GM19372 (cell line): ENCODE measurements at regions not wholly inside any gene's neighbourhood (a gene's known extent, or its start where the extent isn't known, plus 50 kb on each side); places are given as distances from the start of the nearest gene placed in this dataset.
"Not testable (repeated sequence)": the region's sequence is repeated elsewhere in the genome, so short reads cannot be mapped to it uniquely, and the experiment has no call there.

Source experiments
- ATAC-seq: cut with Tn5 transposase; IDR thresholded peaks from one replicate; pipeline ENCODE4 v1.9.1; 2021; ENCODE audit warnings: mild to moderate bottlenecking, low read depth, moderate library complexity; ENCODE audit not compliant: unreplicated experiment

DNA sequence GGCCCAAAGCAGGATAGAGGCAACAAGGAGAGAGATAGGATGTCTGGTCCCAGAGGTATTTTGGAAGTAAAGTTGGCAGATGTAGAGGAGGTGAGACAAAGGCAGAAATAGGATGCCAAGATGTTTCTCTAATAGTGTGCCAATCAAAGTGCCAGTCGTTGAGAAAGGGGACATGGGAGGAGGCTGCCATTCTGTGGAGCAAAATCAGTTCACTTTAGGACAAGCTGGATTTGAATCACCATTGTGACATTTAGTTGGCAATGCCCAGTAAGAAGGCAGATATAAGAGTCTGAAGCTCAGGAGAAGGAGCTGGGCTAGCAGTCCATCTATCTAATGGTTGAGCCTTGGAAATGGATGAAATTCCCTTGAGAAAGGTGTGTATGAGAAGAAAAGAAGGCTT is 53.8 kb downstream of the ADRB2 start:
- ATAC-seq: no peak

DNA sequence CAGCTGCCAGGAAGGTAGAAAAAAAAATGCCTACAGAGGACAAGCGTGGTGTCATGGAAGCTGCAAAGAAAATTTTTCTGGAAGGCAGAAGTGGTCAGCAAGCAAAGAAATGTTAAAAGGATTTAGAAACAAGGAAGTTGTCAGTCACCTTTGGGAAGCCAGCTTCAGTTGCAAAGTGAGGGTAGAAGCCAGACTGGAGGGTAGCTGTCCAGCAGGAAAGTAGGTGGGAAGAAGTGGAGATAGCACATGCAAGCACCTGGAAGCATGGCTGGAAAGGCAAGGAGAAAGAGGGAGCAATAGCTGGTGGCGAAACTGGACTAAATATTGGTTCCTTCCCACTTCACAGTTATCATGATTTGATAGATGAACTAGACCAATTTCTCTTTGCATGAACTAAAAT is 54.3 kb downstream of the ADRB2 start:
- no peak for ATAC-seq

DNA sequence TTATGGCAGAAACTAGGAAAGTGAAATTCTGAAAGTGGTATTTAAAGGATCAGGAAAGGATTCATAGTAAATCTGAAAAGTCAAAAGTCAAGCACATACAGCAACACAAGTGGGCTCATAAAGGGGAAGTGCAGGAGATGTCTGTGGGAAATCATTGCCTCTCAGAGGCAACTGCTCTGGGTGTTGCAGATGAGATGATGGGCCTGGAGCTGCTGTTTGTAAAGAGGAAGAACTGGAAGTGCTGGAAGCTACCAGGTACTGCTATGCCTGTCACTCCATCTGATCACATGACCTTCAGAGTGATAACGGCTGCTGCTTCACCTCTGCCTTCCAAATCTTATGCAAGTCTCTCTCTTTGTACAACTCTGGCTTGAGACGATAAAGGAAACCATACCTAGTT is 55.9 kb downstream of the ADRB2 start:
- no peak for ATAC-seq

DNA sequence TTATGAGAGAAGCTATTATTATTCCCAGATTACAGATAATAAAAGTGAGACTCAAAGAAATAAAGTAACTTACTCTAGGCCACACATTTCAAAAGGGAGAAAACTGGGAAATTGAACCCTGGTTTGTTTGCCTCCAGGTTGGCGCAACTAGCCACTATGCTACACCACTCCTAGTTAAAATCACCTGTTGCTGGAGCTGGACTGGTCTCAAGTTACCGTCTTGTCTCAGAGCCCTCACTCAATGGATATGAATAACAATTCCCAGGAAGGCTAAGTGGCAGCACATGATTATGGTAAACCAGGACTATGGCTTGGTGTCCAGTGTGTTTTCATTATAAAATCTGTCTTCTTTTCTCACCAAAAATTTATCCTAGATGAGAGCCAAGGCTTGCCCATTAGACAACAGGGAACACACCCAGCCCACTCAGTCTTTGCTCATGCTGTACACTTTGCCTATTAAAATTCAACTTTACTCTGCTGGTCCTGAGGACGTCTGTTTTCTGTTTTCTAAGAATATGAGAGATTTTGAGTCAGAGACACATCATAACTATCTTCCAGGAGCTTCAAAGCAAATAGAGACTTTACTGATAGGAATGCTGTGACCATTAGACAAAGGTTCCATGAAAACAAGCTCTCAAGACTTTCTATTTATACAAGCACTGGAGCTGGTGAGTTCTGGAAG is 58.1 kb downstream of the ADRB2 start:
- no peak for ATAC-seq

DNA sequence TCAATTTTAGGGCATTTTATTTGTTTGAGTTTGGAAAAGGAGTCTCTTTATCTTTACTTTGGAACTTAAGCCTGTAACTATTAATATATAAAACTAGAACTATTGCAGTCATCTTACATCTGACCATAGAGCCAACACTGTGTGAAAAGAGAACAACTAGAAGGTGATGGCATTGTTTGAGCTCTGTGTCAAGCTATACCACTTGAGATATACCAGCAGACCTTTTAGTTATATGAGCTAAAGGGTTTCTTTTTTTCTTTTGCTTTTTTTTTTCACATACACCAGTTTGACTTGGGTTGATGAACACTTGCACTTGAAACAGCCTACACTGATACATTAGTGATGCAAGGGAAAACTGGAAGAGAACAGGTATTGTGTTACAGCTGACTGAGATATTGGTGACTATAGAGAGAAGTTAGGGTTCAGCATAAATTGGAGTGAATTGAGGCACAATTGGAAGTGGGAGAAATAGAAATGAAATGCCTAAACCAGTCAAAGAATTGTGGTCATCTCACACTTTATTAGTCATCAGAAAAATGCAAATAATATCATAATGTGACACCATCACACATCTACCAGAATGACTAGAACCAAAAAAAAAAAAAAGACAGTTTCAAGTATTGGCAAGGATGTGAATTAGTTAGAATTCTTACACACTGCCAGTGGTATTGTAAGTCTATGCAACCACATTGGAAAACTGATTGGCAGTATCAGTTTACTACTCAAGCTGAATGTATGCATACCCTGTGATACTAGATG is 60.9 kb downstream of the ADRB2 start:
- no peak for ATAC-seq

DNA sequence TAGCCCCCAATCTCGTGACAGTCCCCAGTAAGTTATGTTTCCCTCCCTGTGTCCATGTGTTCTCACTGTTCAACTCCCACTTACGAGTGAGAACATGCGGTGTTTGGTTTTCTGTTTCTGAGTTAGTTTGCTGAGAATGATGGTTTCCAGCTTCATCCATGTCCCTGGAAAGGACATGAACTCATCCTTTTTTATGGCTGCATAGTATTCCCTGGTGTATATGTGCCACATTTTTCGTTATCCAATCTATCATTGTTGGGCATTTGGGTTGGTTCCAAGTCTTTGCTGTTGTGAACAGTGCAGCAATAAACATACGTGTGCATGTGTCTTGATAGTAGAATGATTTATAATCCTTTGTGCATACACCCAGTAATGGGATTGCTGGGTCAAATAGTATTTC is 63.5 kb downstream of the ADRB2 start:
- not testable (repeated sequence) for ATAC-seq

DNA sequence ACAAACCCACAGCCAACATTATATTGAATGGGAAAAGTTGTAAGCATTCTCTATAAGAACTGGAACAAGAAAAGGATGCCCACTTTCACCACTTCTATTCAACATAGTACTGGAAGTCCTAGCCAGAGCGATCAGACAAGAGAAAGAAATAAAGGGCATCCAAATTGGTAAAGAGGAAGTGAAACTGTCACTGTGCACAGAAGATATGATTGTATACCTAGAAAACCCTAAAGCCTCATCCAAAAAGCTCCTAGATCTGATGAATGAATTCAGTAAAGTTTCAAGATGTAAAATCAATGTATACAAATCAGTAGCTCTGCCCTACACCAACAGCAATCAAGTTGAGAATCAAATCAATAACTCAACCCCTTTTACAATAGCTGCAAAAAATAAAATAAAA is 69.0 kb downstream of the ADRB2 start:
- ATAC-seq: not testable (repeated sequence)

DNA sequence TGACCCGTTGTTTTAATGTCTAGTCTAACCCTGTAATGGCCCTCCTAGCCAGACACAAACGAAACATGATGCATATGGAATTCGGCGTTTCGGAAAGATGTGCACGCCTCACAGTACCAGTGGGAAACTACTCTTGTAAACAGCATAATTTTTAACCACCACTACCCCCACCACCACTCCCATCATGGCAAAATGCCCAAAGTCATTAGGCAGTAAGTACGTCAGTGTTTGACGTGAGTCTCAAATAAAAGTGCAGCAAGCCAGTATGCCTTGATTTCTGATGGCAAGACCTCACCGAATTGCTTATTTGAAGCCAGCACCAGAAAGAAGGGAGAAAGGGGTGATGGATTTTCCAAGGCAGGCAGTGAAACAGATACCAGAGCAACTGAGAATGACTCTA is 71.4 kb downstream of the ADRB2 start:
- no peak for ATAC-seq

DNA sequence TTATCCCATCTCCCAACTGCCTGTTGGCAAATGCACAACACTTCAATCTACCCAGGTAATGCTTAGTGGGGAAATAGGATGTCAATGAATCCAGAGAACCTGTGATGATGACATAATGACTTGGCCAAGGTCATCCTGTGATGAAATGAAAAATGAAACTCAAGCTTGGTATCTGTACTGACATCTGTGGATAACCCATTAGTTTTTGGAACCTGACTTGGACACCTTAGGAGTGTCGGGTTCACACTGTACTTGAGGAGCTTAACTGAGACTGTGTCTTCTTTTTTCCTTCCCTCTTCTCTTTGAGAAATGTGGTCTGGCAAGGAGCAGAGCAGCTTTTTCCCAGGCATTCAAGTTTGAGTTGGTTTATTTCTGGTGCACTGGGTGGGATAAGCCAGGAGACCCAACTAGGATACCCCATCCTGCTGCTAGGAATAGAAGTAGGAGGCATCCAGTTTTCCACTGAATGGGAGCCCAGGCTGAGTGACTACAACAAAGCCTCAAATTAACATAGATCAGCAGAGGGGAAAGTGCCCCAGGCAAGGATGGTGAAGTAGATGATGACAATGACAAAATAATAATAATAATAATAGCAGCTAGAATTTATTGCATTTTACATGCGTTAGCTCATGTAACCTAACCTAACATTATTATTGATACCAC is 72.1 kb downstream of the ADRB2 start:
- no peak for ATAC-seq

DNA sequence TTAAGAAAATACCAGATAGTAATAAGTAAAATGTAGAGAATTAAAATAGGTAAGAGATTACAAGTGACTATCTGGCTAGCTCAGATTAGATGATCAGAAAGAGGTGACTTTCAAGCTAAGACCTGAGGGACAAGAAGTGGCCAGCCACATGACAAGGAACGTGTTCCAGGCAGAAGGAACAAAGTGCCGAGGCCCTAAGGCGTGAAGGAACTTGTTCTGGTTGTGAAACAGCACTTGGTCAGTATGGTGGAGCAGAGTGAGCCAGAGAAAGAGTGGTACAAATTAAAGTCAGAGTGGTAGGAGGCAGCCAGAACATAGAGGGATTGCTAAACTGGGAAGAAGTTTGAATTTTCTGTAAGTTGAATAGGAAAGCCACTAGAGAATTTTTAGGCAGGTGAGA is 73.6 kb downstream of the ADRB2 start:
- ATAC-seq: no peak

DNA sequence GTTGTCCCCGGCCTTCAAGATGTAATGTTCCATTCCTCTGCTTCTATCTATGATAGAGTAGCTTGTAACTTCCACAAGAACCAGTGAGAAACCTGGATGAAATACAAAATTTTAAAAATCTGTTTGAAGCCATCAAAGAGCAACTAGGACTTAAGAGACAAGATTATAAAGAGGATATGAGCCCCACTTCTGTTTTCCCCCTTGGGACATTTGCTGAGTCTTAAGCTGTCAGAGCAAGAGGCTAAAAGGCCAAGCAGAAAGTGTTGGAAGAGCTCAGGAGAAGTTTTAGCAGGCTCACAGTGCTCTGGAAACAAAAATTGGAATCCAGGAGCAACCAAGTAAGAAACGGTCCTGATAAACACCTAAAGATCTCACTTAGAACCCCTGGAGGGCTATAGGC is 76.1 kb downstream of the ADRB2 start:
- no peak for ATAC-seq

DNA sequence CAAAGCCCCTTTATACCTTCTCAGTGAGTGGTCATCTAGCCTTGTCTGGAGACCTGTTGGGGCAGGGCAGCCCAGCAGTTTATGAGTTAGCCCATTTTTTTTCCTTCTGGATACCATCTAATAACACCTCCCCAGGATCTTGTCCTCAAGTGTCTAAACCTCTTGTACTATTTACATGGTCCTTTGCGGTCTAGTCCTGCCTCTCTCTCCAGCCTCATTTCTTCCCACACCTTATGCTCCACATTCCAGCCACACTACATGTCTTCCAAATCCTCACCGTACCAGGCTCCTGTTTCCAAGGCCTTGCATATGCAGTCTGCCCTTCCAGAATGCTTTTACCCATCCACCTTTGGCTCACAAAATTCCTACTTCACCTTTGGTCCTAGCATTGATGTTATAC is 77.2 kb downstream of the ADRB2 start:
- ATAC-seq: no peak

DNA sequence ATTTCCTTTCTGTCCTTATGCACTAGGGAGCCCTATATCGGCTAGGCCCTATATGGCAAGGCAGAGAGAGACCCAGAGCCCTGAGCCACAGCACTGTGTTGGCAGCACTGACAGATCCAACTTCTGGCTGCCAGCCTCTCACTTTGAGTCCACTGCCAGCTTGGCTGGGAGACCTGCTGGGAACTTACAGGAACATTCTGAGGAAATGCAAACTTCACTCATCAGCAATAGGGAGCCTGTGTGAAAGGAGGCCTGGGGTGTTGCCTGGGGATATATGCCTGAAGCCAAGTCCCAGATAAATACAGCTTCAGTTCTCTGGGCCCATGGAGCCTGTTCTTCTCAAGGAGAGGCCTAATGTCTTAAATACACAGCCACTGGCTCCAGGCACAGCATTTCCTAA is 78.0 kb downstream of the ADRB2 start:
- no peak for ATAC-seq

DNA sequence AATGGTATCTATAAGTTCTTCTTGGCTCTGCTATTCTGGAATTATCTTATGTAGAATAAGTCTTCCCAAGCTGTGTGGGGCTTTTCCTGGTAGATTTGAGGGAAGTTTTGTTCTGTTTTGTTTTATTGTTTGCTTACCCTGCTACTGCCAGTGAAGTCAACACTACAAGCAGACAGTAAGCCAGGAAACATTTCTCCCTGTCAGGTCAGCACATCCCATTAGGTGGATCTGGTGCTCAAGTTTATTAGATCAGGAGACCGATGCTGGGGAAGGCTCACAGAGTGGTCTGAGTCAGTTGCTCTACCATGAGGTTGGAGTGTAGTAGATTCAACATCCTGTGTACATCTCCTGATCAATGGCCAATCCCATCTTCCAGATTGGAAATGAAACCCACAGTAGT is 79.1 kb downstream of the ADRB2 start:
- ATAC-seq: no peak

DNA sequence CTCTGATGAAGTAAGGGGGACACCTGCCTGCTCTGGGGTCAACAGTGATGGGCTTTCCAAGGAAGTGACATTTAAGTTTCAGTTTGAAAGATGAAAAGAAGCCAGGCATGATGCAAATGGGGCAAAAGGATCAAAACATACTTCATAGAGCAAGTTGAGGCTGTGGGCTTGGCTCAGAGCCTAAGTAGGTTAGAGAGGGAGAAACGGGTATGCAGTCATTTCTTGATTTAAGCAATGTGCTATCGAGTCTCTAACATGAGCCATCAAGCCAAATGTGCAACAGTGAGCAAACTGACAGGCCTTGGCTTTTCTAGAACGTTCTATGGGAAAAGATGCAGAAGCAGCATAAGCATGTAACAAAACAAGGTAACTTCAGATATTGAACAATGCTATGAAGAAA is 80.6 kb downstream of the ADRB2 start:
- no peak for ATAC-seq

DNA sequence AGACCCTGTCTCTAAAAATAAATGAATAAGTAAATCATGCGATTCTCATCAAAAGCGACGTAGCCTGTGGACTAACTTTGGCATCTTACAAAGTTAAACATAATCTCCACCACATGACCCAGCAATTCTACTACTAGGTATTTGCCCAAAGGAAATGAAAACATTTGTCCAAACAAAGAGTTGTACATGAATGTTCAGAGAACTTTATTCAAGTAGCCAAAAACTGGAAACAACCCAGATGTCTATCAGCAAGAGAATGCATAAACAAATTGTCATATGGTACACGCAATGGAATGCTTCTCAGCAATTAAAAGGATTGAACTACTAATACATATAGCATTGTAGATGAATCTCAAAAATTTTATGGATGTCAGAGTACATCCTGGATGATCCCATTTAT is 82.6 kb downstream of the ADRB2 start:
- ATAC-seq: no peak

DNA sequence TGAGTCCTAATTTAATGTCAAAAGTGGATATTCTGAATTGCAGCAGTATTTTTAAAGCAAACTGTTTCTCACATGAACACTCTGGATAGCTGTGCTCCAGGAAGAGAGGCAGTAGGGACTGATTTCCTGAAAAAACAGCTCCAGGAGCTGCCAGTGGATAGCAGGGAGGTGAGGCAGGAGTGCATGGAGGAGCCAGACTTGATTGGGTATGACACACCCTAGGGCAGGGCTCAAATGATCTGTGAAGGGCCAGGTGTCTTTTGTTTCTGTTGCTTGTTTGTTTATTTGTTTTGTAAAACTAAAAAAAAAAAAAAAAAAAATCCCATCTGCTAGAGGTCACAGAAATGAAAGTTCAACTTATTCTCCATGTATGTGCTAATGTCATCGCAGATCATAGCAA is 83.4 kb downstream of the ADRB2 start:
- ATAC-seq: no peak

DNA sequence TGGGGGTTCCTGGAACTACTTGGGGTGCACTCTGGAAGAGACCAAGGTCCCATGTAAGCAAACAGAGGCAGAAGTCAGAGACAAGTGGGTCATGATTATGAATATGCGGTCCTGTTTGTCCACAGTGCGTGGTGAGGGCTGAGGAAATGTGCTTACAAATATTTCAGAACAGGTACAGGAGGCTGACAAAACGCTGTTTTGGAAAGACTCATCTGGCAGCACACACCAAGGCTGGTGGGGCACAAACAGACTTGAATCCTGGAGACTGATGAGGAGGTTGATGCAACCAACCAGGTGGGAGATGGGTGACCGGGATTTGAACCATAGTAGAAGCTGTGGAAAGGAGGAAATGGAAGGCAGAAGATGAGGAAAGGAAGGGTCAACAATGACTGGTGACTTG is 83.8 kb downstream of the ADRB2 start:
- no peak for ATAC-seq

DNA sequence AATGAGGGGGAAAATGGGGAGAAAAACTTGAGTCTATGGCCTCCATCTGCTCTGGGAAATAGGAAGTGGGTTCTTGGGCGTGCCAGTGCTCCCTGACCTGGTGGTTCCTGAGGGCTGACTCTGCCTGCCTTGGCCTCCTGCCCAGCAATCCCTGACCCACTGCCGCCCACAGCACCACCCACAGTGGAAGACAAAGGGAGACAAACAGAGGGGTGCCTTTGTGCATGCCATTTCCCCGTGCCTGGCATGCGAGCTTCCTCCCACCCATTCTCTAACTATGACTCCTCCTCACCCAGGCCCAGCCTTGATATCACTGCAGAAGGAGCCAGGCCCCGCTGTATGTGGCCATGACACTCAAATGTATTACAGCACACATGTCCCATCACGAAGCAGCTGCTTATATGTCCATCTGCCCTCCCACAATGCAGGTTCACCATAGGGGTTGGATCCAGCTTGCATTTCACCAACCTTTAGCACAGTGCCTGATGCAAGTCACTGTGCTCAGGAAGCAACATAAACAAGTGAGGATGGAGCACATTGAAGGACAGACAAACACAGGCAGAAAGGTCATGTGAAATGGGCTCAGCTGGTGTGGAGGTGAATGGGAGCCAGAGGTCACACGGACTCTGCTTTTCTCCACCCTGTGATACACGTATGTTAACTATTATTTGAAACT is 84.4 kb downstream of the ADRB2 start:
- ATAC-seq: no peak

DNA sequence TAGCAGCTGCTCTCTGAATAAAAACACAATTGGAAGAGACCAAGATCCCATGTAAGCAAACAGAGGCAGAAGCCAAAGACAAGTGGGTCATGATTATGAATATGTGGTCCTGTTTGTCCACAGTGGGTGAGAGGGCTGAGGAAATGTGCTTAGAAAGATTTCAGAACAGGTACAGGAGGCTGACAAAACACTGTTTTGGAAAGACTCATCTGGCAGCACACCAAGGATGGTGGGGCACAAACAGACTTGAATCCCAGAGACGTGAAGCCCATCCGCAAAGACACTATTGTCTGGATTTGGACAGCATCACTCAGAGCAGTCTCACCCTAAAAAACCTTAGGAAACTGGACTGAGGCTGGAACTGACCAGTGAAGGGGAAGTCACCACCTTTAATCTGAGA is 85.0 kb downstream of the ADRB2 start:
- no peak for ATAC-seq

DNA sequence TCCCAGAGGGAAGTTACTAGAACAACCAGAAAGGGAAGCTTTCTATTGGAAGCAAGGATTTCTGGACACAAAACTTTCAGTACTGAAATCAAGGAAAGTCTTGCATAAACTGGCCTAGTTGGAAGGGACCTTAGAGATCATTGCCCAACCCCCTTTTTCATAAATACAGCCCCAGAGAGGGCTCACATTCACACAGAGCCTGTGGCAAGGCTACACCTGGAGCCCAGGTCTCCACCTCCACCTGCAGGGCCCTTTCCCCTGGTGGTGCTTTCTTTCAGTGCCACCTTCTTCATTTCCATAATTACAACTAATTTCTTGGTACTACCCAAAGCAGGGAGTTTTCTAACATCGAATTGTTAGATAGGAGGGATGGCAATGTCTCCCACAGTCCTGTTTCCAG is 85.7 kb downstream of the ADRB2 start:
- ATAC-seq: no peak
